C4-2B (cell line): ENCODE measurements at regions not wholly inside any gene's neighbourhood (a gene's known extent, or its start where the extent isn't known, plus 50 kb on each side); places are given as distances from the start of the nearest gene placed in this dataset.

Experiments
- ZFX ChIP-seq: fragments of 450-650 bp; IDR thresholded peaks from 2 replicates; pipeline ENCODE4 v1.6.1; 2017
- TF ChIP-seq, protein P1 (sequence below): fragments of 450-650 bp; conservative IDR thresholded peaks from 2 replicates; pipeline ENCODE4 v1.5.1; 2017; ENCODE audit warnings: mild to moderate bottlenecking

DNA sequence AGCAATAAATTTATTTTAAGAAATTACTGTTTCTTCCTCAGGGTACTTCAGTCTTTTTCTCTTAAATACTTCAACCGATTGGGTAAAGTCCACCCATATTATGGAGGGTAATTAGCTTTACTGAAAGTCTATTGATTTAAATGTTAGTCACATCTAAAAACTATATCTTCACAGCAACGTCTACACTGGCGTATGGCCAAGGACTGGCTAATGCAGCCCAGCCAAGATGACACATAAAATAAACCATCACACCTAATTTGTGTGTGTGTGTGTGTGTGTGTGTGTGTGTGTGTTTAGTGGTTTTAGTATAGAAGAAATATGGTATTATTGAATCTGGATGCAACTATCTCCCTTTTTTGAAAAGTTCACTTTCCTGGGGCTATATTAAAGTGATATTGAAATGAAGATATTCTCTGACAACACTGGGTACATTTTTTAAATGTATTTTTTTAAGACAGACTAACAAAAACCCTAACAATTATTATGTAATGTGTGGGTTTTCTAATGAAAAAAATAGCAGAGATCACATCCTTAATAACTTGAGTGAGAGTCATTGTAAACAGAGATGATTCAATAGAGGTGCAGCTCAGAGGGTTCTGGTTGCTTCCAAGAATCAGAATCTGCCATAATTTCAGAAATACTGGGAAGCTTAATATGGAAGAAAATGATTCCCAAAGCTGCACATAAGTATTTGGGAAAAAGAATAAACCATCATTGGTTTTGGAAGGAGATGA, 584.2 kb upstream of the MBL2 start:
- TF ChIP-seq, protein P1, sequence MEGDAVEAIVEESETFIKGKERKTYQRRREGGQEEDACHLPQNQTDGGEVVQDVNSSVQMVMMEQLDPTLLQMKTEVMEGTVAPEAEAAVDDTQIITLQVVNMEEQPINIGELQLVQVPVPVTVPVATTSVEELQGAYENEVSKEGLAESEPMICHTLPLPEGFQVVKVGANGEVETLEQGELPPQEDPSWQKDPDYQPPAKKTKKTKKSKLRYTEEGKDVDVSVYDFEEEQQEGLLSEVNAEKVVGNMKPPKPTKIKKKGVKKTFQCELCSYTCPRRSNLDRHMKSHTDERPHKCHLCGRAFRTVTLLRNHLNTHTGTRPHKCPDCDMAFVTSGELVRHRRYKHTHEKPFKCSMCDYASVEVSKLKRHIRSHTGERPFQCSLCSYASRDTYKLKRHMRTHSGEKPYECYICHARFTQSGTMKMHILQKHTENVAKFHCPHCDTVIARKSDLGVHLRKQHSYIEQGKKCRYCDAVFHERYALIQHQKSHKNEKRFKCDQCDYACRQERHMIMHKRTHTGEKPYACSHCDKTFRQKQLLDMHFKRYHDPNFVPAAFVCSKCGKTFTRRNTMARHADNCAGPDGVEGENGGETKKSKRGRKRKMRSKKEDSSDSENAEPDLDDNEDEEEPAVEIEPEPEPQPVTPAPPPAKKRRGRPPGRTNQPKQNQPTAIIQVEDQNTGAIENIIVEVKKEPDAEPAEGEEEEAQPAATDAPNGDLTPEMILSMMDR: no peak
- TF ChIP-seq ZFX: no peak
